ENCODE measurements at regions not wholly inside any gene's neighbourhood (a gene's known extent, or its start where the extent isn't known, plus 50 kb on each side); places are given as distances from the start of the nearest gene placed in this dataset.

DNA sequence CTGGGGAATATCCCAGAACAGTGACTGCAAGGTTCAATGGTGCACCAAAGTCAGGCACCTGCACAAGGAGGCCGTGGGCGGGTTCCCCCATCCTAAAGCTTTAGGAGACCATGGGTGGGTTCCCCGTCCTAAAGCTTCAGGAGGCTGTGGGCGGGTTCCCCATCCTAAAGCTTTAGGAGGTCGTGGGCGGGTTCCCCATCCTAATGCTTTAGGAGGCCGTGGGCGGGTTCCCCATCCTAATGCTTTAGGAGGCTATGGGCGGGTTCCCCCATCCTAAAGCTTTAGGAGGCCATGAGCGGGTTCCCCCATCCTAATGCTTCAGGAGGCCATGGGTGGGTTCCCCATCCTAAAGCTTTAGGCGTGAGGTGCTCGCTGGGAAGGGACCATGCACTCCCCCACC lies 313.3 kb downstream of the FOXL1 start:
- Histone ChIP-seq H3K4me3 (no peak overlapping the region), H3K9ac (ENCODE audit: control insufficient read depth, insufficient read depth, low read length) (no peak overlapping the region), H3K4me2 (ENCODE audit: control insufficient read depth, insufficient read depth) (no peak overlapping the region), H3K27me3 (replicated peaks in 1 of 2; ENCODE audit: control insufficient read depth in 2 of 2, insufficient read depth in 2 of 2, low read length in 1 of 2) (no peaks in the 10 kb centered on the region; a peak in 2 of 4 replicates), H3K36me3 (ENCODE audit: control insufficient read depth in 2 of 2, insufficient read depth in 2 of 2, low read length in 1 of 2) (no peaks in the 10 kb centered on the region), H3K79me2 (ENCODE audit: control insufficient read depth, insufficient read depth, low read length) (no peaks in the 10 kb centered on the region), H3K9me3 (replicated peaks; ENCODE audit: control insufficient read depth, insufficient read depth, low read length) (no peaks in the 10 kb centered on the region), H3K4me1 (ENCODE audit: control insufficient read depth, insufficient read depth, low read length) (no peaks in the 10 kb centered on the region), H3K27ac (ENCODE audit: control insufficient read depth, insufficient read depth) (no peak overlapping the region), H2AFZ (ENCODE audit: control insufficient read depth, low read depth, low read length) (no peak overlapping the region), H4K20me1 (ENCODE audit: control insufficient read depth, insufficient read depth) (no peaks in the 10 kb centered on the region)
- ChIA-PET SMC1A (ENCODE audit: uncharacterized antibody, unreplicated experiment) (no interaction called here), RAD21 (ENCODE audit: unreplicated experiment) (no interaction called here), POLR2A (no interaction called here), CTCF (interaction anchor here (1.1 kb wide), 1 partner anchor 133 kb away, joined by 3 read pairs; no protein-coding TSS in a partner anchor)
- DNase-seq (ENCODE audit: low read depth, low spot score): no peak
- ATAC-seq: no peak
- no peak for FAIRE-seq
- intact Hi-C loops (cut with micrococcal nuclease; ENCODE audit: unreplicated experiment) (no loop called here), in situ Hi-C loops (cut with MboI) (no loop called here)
- TF ChIP-seq NFIC (IDR thresholded peaks at IDR 0.05; ENCODE audit: low read depth, low read length) (no peak), NFXL1 (IDR thresholded peaks at IDR 0.05; ENCODE audit: borderline replicate concordance) (no peak), SUZ12 (IDR thresholded peaks at IDR 0.05; ENCODE audit: unreplicated experiment) (no peak), BHLHE40 (IDR thresholded peaks at IDR 0.05; ENCODE audit: borderline replicate concordance in 1 of 2, low read depth in 2 of 2, low read length in 1 of 2) (no peak), CBX3 (IDR thresholded peaks at IDR 0.05; ENCODE audit: borderline replicate concordance, low read depth) (no peak), CHD4 (IDR thresholded peaks at IDR 0.05) (no peak), CHD1 (IDR thresholded peaks at IDR 0.05; ENCODE audit: low read depth, low read length) (no peak), LARP7 (IDR thresholded peaks at IDR 0.05) (no peak), RUNX3 (IDR thresholded peaks at IDR 0.05; ENCODE audit: low read length) (no peak)
- TF ChIP-seq, protein P1, sequence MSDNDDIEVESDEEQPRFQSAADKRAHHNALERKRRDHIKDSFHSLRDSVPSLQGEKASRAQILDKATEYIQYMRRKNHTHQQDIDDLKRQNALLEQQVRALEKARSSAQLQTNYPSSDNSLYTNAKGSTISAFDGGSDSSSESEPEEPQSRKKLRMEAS (IDR thresholded peaks at IDR 0.05; ENCODE audit: low read depth, low read length): no peak
- TF ChIP-seq, protein P2, sequence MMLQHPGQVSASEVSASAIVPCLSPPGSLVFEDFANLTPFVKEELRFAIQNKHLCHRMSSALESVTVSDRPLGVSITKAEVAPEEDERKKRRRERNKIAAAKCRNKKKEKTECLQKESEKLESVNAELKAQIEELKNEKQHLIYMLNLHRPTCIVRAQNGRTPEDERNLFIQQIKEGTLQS (IDR thresholded peaks at IDR 0.05; ENCODE audit: borderline replicate concordance, extremely low read depth, low read depth, low read length): no peak
- TF ChIP-seq, protein P3, sequence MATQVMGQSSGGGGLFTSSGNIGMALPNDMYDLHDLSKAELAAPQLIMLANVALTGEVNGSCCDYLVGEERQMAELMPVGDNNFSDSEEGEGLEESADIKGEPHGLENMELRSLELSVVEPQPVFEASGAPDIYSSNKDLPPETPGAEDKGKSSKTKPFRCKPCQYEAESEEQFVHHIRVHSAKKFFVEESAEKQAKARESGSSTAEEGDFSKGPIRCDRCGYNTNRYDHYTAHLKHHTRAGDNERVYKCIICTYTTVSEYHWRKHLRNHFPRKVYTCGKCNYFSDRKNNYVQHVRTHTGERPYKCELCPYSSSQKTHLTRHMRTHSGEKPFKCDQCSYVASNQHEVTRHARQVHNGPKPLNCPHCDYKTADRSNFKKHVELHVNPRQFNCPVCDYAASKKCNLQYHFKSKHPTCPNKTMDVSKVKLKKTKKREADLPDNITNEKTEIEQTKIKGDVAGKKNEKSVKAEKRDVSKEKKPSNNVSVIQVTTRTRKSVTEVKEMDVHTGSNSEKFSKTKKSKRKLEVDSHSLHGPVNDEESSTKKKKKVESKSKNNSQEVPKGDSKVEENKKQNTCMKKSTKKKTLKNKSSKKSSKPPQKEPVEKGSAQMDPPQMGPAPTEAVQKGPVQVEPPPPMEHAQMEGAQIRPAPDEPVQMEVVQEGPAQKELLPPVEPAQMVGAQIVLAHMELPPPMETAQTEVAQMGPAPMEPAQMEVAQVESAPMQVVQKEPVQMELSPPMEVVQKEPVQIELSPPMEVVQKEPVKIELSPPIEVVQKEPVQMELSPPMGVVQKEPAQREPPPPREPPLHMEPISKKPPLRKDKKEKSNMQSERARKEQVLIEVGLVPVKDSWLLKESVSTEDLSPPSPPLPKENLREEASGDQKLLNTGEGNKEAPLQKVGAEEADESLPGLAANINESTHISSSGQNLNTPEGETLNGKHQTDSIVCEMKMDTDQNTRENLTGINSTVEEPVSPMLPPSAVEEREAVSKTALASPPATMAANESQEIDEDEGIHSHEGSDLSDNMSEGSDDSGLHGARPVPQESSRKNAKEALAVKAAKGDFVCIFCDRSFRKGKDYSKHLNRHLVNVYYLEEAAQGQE (IDR thresholded peaks at IDR 0.05; ENCODE audit: low read depth, low read length): no peak
- TF ChIP-seq, protein P4, sequence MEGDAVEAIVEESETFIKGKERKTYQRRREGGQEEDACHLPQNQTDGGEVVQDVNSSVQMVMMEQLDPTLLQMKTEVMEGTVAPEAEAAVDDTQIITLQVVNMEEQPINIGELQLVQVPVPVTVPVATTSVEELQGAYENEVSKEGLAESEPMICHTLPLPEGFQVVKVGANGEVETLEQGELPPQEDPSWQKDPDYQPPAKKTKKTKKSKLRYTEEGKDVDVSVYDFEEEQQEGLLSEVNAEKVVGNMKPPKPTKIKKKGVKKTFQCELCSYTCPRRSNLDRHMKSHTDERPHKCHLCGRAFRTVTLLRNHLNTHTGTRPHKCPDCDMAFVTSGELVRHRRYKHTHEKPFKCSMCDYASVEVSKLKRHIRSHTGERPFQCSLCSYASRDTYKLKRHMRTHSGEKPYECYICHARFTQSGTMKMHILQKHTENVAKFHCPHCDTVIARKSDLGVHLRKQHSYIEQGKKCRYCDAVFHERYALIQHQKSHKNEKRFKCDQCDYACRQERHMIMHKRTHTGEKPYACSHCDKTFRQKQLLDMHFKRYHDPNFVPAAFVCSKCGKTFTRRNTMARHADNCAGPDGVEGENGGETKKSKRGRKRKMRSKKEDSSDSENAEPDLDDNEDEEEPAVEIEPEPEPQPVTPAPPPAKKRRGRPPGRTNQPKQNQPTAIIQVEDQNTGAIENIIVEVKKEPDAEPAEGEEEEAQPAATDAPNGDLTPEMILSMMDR (IDR thresholded peaks at IDR 0.05 in 2 of 3, conservative IDR thresholded peaks at IDR 0.05 in 1 of 3; ENCODE audit: control insufficient read depth in 2 of 3, extremely low read depth in 1 of 3, insufficient read depth in 1 of 3, low read depth in 3 of 3, low read length in 3 of 3): no peak
- TF ChIP-seq, protein P5, sequence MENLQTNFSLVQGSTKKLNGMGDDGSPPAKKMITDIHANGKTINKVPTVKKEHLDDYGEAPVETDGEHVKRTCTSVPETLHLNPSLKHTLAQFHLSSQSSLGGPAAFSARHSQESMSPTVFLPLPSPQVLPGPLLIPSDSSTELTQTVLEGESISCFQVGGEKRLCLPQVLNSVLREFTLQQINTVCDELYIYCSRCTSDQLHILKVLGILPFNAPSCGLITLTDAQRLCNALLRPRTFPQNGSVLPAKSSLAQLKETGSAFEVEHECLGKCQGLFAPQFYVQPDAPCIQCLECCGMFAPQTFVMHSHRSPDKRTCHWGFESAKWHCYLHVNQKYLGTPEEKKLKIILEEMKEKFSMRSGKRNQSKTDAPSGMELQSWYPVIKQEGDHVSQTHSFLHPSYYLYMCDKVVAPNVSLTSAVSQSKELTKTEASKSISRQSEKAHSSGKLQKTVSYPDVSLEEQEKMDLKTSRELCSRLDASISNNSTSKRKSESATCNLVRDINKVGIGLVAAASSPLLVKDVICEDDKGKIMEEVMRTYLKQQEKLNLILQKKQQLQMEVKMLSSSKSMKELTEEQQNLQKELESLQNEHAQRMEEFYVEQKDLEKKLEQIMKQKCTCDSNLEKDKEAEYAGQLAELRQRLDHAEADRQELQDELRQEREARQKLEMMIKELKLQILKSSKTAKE (IDR thresholded peaks at IDR 0.05; ENCODE audit: low read depth, poor library complexity, severe bottlenecking): no peak
- BruUV-seq (replicated peaks): no TSS peak
- WGBS (ENCODE audit: insufficient coverage, insufficient replicate concordance, low lambda C conversion rate, missing lambda C conversion rate): 33% methylated on average over 12 of the region's 12 CpGs
